K562 (cell line): ENCODE measurements at regions not wholly inside any gene's neighbourhood (a gene's known extent, or its start where the extent isn't known, plus 50 kb on each side); places are given as distances from the start of the nearest gene placed in this dataset.

ENCODE experiments used
- ATAC-seq: fragments of 200-7000 bp; cut with Tn5 transposase; 3 replicates; pipeline ENCODE4 v1.9.1; 2020; ENCODE audit warnings: moderate library complexity
- BruUV-seq: library from RNA; stranded (reverse); fragments of 400-500 nt; replicated peaks from 2 replicates; lab custom pipeline; 2021; lab: Mats Ljungman, UMichigan
- CTCF ChIA-PET: fragments of 300-600 bp; formaldehyde crosslinking; extraction: SDS; loops from one replicate; lab custom pipeline; 2021; ENCODE audit warnings: low intra/inter-chr PET ratio; lab: Yijun Ruan, JAX
- POLR2A ChIA-PET: fragments of 300-600, 350-650 bp; sonication (Branson Sonifier 250); formaldehyde crosslinking; extraction: SDS; loops from one replicate; lab custom pipeline; 2021; ENCODE audit warnings: antibody characterized with exemption, inconsistent platforms; lab: Yijun Ruan, JAX
- DNase-seq, 4 experiments: peaks; one replicate each; pipeline versions ENCODE4 v3.0.0 to v3.0.0-alpha.2; 2011 to 2018; ENCODE audit warnings: low spot score in 3 of 4, mixed read lengths in 3 of 4; ENCODE audit errors: extremely low read depth in 1 of 4
- FAIRE-seq: peaks from 2 replicates; lab custom pipeline; 2011; peaks lifted over from hg19 to GRCh38; lab: Jason Lieb, UNC
- H2AFZ ChIP-seq: 2 replicates; pipeline ENCODE4 v1.6.0; 2011; ENCODE audit warnings: low read depth, low read length, control low read depth, inconsistent platforms
- H3K27ac ChIP-seq: fragments of 200-600 bp; 3 replicates; pipeline ENCODE4 v1.8.0; 2011; ENCODE audit warnings: low read depth, mild to moderate bottlenecking, control low read depth, inconsistent platforms, low read length, moderate library complexity, mixed read lengths; ENCODE audit errors: extremely low read depth
- H3K27me3 ChIP-seq, 2 experiments: fragments of 300-600 bp in 1 of 2; 2 replicates in 1 of 2; 3 replicates in 1 of 2; pipeline versions ENCODE4 v1.6.0 to v1.8.0; 2011; ENCODE audit warnings: inconsistent platforms in 2 of 2, low read length in 2 of 2, mild to moderate bottlenecking in 1 of 2, mixed read lengths in 1 of 2, moderate library complexity in 1 of 2; ENCODE audit not compliant: control insufficient read depth in 2 of 2, insufficient read depth in 2 of 2
- H3K36me3 ChIP-seq: fragments of 300-600 bp; 3 replicates; pipeline ENCODE4 v1.8.0; 2011; ENCODE audit warnings: mild to moderate bottlenecking, low read length, inconsistent platforms; ENCODE audit not compliant: control insufficient read depth, insufficient read depth
- H3K4me1 ChIP-seq, 2 experiments: fragments of 200-600 bp in 1 of 2; replicated peaks in 1 of 2; 2 replicates in 1 of 2; 3 replicates in 1 of 2; pipeline versions ENCODE4 v1.5.1 to v1.8.0; 2011; ENCODE audit warnings: inconsistent platforms in 2 of 2, low read length in 2 of 2, mild to moderate bottlenecking in 1 of 2, mixed read lengths in 1 of 2, moderate library complexity in 1 of 2; ENCODE audit not compliant: control insufficient read depth in 2 of 2, insufficient read depth in 2 of 2
- H3K4me2 ChIP-seq: 2 replicates; pipeline ENCODE4 v1.6.1; 2011; ENCODE audit warnings: low read length, control low read depth, inconsistent platforms, mixed read lengths; ENCODE audit not compliant: insufficient read depth
- H3K4me3 ChIP-seq: fragments of 200-600 bp; sonication (generic), shearing (Covaris generic); 2 replicates; pipeline ENCODE4 v1.5.1; 2016; ENCODE audit warnings: control low read depth, inconsistent platforms
- H3K79me2 ChIP-seq: fragments of 200-600 bp; 3 replicates; pipeline ENCODE4 v1.8.0; 2011; ENCODE audit warnings: low read length, inconsistent platforms; ENCODE audit not compliant: control insufficient read depth, insufficient read depth
- H3K9ac ChIP-seq, 2 experiments: 2 replicates each; pipeline versions ENCODE4 v1.6.0 to v1.6.1; 2011; ENCODE audit warnings: low read depth in 2 of 2, low read length in 2 of 2, control low read depth in 1 of 2, inconsistent platforms in 1 of 2, mild to moderate bottlenecking in 1 of 2, mixed read lengths in 1 of 2; ENCODE audit not compliant: insufficient read depth in 1 of 2
- H3K9me1 ChIP-seq: one replicate; pipeline ENCODE4 v1.6.0; 2011; ENCODE audit warnings: inconsistent platforms, mild to moderate bottlenecking, low read length, moderate library complexity; ENCODE audit not compliant: control insufficient read depth, insufficient read depth
- H3K9me3 ChIP-seq: replicated peaks from 2 replicates; pipeline ENCODE4 v1.5.1; 2011; ENCODE audit warnings: low read depth, low read length, inconsistent platforms; ENCODE audit not compliant: control insufficient read depth, insufficient read depth
- H4K20me1 ChIP-seq: replicated peaks from 2 replicates; pipeline ENCODE4 v1.6.1; 2011; ENCODE audit warnings: low read length, inconsistent platforms, mixed read lengths; ENCODE audit not compliant: control insufficient read depth, insufficient read depth
- CBX1 ChIP-seq: sonication (generic); IDR thresholded peaks from 2 replicates; pipeline ENCODE4 v1.6.1; 2016; ENCODE audit warnings: antibody characterized with exemption, low read depth, mild to moderate bottlenecking
- HMGN3 ChIP-seq: IDR thresholded peaks from 2 replicates; pipeline ENCODE4 v1.6.1; 2011; ENCODE audit warnings: borderline replicate concordance, low read depth, mild to moderate bottlenecking, mixed read lengths, low read length; ENCODE audit not compliant: insufficient read length; ENCODE audit errors: extremely low read depth
- HOXB6 ChIP-seq: fragments of 250-450 bp; sonication (Bioruptor Pico); IDR thresholded peaks from 2 replicates; pipeline ENCODE4 v1.5.1; 2022; ENCODE audit warnings: mild to moderate bottlenecking, borderline replicate concordance
- MEF2D ChIP-seq: conservative IDR thresholded peaks from 2 replicates; pipeline ENCODE4 v1.6.1; 2016; ENCODE audit warnings: low read depth, missing genetic modification characterization, missing compliant biosample characterization
- NFE2 ChIP-seq: IDR thresholded peaks from 2 replicates; pipeline ENCODE4 v1.6.1; 2014; ENCODE audit warnings: antibody characterized with exemption, low read depth
- PHTF2 ChIP-seq: fragments of 250-450 bp; sonication (Bioruptor Pico); IDR thresholded peaks from 2 replicates; pipeline ENCODE4 v1.5.0; 2021; ENCODE audit warnings: mild to moderate bottlenecking
- RFX5 ChIP-seq: IDR thresholded peaks from 2 replicates; pipeline ENCODE4 v1.6.1; 2011; ENCODE audit warnings: low read depth, mild to moderate bottlenecking, improper control_type of control experiment, low read length
- SETDB1 ChIP-seq: IDR thresholded peaks from one replicate; pipeline ENCODE4 v1.6.1; 2012; ENCODE audit warnings: low read length, control low read depth, inconsistent platforms
- SP1 ChIP-seq: sonication (generic); formaldehyde crosslinking; IDR thresholded peaks from 2 replicates; pipeline ENCODE4 v1.8.1; 2022; ENCODE audit warnings: mild to moderate bottlenecking, missing genetic modification reagents
- ZBTB17 ChIP-seq: fragments of 450-650 bp; formaldehyde crosslinking; IDR thresholded peaks from 2 replicates; pipeline ENCODE4 v1.4.0; 2020; ENCODE audit warnings: mild to moderate bottlenecking
- ZKSCAN3 ChIP-seq: fragments of 250-450 bp; sonication (Bioruptor Pico); IDR thresholded peaks from 2 replicates; pipeline ENCODE4 v1.4.0; 2020
- ZNF143 ChIP-seq: sonication (generic); formaldehyde crosslinking; IDR thresholded peaks from 2 replicates; pipeline ENCODE4 v1.9.0; 2022; ENCODE audit warnings: mild to moderate bottlenecking, missing genetic modification reagents
- WGBS: fragments of 100-300 bp; shearing (Covaris generic); methylation state at CpG from one replicate; pipeline ENCODE4 v1.1.6; 2016; ENCODE audit warnings: low coverage, mixed read lengths; ENCODE audit not compliant: insufficient coverage; ENCODE audit errors: missing lambda C conversion rate; 5-methylcytosine and 5-hydroxymethylcytosine counted together
- in situ Hi-C: fragments of 300-500 bp; cut with MboI; formaldehyde crosslinking; loops from 4 replicates; pipeline ENCODE4 v1.15.0; 2018; ENCODE audit warnings: inconsistent platforms, mixed read lengths
- intact Hi-C: fragments of 100-400 bp; cut with micrococcal nuclease; formaldehyde crosslinking; loops from 2 replicates; pipeline ENCODE4 v1.14.2; 2022
- TF ChIP-seq, protein P1 (sequence below): fragments of 250-450 bp; sonication (Bioruptor Pico); IDR thresholded peaks from 2 replicates; pipeline ENCODE4 v1.4.0; 2020; ENCODE audit warnings: mild to moderate bottlenecking, moderate library complexity, borderline replicate concordance
- TF ChIP-seq, protein P2 (sequence below): fragments of 450-650 bp; IDR thresholded peaks from 2 replicates; pipeline ENCODE4 v1.6.1; 2017; ENCODE audit warnings: antibody characterized with exemption, mild to moderate bottlenecking
- TF ChIP-seq, protein P3 (sequence below): IDR thresholded peaks from 2 replicates; pipeline ENCODE4 v1.6.1; 2016; ENCODE audit warnings: missing genetic modification characterization, missing compliant biosample characterization

- H2AFZ ChIP-seq = no peak overlapping the region
- H3K79me2 ChIP-seq = no peaks in the 10 kb centered on the region
- ATAC-seq (no peak), FAIRE-seq (no peak), DNase-seq (no peak)
- POLR2A ChIA-PET = no interaction called here
- no peaks in the 10 kb centered on the region for H3K9me1 ChIP-seq
- no peaks in the 10 kb centered on the region for H3K4me1 ChIP-seq
- no peak overlapping the region for H3K4me3 ChIP-seq
- intact Hi-C loops (no loop called here), in situ Hi-C loops (no loop called here)
- no peaks in the 10 kb centered on the region for H3K36me3 ChIP-seq
- TF ChIP-seq HOXB6 (CRISPR knock-in tag) (no peak), HMGN3 (no peak), ZBTB17 (CRISPR knock-in tag) (no peak), SP1 (CRISPR knock-in tag) (no peak), ZKSCAN3 (no peak), SETDB1 (no peak), CBX1 (no peak), NFE2 (no peak), PHTF2 (CRISPR knock-in tag) (no peak), MEF2D (tag) (no peak), RFX5 (no peak), ZNF143 (CRISPR knock-in tag) (no peak)
- TF ChIP-seq, protein P1, sequence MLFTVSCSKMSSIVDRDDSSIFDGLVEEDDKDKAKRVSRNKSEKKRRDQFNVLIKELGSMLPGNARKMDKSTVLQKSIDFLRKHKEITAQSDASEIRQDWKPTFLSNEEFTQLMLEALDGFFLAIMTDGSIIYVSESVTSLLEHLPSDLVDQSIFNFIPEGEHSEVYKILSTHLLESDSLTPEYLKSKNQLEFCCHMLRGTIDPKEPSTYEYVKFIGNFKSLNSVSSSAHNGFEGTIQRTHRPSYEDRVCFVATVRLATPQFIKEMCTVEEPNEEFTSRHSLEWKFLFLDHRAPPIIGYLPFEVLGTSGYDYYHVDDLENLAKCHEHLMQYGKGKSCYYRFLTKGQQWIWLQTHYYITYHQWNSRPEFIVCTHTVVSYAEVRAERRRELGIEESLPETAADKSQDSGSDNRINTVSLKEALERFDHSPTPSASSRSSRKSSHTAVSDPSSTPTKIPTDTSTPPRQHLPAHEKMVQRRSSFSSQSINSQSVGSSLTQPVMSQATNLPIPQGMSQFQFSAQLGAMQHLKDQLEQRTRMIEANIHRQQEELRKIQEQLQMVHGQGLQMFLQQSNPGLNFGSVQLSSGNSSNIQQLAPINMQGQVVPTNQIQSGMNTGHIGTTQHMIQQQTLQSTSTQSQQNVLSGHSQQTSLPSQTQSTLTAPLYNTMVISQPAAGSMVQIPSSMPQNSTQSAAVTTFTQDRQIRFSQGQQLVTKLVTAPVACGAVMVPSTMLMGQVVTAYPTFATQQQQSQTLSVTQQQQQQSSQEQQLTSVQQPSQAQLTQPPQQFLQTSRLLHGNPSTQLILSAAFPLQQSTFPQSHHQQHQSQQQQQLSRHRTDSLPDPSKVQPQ (CRISPR knock-in tag) = no peak
- TF ChIP-seq, protein P2, sequence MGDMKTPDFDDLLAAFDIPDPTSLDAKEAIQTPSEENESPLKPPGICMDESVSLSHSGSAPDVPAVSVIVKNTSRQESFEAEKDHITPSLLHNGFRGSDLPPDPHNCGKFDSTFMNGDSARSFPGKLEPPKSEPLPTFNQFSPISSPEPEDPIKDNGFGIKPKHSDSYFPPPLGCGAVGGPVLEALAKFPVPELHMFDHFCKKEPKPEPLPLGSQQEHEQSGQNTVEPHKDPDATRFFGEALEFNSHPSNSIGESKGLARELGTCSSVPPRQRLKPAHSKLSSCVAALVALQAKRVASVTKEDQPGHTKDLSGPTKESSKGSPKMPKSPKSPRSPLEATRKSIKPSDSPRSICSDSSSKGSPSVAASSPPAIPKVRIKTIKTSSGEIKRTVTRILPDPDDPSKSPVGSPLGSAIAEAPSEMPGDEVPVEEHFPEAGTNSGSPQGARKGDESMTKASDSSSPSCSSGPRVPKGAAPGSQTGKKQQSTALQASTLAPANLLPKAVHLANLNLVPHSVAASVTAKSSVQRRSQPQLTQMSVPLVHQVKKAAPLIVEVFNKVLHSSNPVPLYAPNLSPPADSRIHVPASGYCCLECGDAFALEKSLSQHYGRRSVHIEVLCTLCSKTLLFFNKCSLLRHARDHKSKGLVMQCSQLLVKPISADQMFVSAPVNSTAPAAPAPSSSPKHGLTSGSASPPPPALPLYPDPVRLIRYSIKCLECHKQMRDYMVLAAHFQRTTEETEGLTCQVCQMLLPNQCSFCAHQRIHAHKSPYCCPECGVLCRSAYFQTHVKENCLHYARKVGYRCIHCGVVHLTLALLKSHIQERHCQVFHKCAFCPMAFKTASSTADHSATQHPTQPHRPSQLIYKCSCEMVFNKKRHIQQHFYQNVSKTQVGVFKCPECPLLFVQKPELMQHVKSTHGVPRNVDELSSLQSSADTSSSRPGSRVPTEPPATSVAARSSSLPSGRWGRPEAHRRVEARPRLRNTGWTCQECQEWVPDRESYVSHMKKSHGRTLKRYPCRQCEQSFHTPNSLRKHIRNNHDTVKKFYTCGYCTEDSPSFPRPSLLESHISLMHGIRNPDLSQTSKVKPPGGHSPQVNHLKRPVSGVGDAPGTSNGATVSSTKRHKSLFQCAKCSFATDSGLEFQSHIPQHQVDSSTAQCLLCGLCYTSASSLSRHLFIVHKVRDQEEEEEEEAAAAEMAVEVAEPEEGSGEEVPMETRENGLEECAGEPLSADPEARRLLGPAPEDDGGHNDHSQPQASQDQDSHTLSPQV = no peak
- TF ChIP-seq, protein P3, sequence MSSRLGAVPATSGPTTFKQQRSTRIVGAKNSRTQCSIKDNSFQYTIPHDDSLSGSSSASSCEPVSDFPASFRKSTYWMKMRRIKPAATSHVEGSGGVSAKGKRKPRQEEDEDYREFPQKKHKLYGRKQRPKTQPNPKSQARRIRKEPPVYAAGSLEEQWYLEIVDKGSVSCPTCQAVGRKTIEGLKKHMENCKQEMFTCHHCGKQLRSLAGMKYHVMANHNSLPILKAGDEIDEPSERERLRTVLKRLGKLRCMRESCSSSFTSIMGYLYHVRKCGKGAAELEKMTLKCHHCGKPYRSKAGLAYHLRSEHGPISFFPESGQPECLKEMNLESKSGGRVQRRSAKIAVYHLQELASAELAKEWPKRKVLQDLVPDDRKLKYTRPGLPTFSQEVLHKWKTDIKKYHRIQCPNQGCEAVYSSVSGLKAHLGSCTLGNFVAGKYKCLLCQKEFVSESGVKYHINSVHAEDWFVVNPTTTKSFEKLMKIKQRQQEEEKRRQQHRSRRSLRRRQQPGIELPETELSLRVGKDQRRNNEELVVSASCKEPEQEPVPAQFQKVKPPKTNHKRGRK (tag) = no peak
- BruUV-seq = no TSS peak
- no peaks in the 10 kb centered on the region for H4K20me1 ChIP-seq
- no peak overlapping the region for H3K9ac ChIP-seq
- H3K4me2 ChIP-seq = no peak overlapping the region
- WGBS = 0% methylated on average over 3 of the region's 3 CpGs
- no peaks in the 10 kb centered on the region for H3K27me3 ChIP-seq
- no peaks in the 10 kb centered on the region for H3K9me3 ChIP-seq
- H3K27ac ChIP-seq = no peak overlapping the region
- CTCF ChIA-PET = no interaction called here
Measured at GRCh38 chr3:8186213-8186612, 315.4 kb upstream of the LMCD1 start.
